WI38 (cell line): ENCODE measurements at regions not wholly inside any gene's neighbourhood (a gene's known extent, or its start where the extent isn't known, plus 50 kb on each side); places are given as distances from the start of the nearest gene placed in this dataset.

Experiments used
- H3K4me3 ChIP-seq: 2 replicates; pipeline ENCODE4 v1.5.1; 2011; ENCODE audit warnings: low read depth, mild to moderate bottlenecking, control low read depth, low read length
- TF ChIP-seq, protein P1 (sequence below): IDR thresholded peaks from 2 replicates; pipeline ENCODE4 v1.5.1; 2012; ENCODE audit warnings: low read depth, mild to moderate bottlenecking, control low read depth, low read length

DNA sequence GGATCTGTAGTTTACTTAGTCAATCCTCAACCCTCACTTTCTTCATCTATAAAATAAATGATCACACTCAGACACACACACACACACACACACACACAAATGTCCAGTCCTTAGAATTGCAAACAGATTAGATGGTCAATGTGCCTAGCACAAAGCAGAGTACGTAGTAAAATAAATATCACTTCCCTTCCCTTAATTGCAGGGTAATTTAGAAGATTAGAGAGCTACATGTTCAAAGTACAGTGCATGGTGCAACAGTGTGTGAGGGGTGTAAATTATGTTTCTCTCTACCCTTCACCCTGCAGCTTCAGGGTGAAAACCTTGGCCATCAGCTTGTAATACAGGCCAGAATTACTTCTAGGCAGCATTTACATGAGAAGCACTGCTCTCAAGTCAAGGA lies 187.0 kb upstream of the GHITM start:
- TF ChIP-seq, protein P1, sequence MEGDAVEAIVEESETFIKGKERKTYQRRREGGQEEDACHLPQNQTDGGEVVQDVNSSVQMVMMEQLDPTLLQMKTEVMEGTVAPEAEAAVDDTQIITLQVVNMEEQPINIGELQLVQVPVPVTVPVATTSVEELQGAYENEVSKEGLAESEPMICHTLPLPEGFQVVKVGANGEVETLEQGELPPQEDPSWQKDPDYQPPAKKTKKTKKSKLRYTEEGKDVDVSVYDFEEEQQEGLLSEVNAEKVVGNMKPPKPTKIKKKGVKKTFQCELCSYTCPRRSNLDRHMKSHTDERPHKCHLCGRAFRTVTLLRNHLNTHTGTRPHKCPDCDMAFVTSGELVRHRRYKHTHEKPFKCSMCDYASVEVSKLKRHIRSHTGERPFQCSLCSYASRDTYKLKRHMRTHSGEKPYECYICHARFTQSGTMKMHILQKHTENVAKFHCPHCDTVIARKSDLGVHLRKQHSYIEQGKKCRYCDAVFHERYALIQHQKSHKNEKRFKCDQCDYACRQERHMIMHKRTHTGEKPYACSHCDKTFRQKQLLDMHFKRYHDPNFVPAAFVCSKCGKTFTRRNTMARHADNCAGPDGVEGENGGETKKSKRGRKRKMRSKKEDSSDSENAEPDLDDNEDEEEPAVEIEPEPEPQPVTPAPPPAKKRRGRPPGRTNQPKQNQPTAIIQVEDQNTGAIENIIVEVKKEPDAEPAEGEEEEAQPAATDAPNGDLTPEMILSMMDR, result no peak
- H3K4me3 ChIP-seq, result no peak overlapping the region

DNA sequence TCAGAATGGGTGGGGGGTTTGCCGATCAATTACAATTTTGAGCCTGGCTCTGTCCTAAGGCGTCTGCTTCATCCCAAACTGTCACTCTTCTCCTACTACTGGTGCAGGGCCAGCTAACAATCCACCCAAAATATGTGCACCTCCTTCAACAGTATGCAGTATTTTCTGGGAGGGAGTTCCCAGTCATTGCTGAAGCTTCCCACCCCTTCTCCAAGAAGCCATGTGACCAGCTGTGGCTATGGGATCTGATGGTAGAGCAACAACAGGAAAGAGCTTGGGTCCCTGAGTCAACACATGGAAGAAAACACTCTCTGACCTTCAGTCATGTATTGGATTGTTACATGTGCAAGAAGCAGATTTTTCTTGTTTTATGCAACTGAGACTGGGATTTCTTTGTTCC lies 185.7 kb upstream of the GHITM start:
- TF ChIP-seq, protein P1, result no peak
- no peak overlapping the region for H3K4me3 ChIP-seq

DNA sequence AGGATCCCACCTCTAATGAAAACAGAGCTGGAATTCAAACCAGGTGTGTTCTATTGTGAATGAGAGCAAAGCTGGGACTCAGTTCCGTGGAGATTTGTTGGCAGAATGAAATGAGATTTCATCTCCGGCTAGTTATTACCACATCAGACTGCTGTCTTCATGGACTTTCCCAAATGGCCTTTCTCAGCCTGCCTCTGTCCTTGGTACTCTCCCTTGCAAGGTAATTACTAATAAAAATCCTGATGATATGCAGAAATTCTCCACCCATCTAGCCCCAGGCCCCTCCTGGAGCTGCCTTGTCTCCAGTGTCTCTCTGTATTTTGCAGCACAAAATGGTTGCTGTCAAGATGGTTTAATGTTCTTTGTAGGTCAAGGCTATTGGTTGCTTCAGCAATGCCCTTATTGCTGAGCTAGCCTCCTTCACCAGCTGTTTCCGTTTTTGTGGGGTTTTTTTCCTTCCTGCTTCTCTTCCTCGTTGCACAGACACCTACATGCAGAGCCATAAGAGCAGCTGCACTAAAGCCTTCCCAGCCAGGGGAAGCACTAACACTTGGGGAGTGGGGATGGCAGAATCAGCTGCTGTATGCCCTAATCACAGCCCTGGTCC lies 185.0 kb upstream of the GHITM start:
- TF ChIP-seq, protein P1, result no peak

DNA sequence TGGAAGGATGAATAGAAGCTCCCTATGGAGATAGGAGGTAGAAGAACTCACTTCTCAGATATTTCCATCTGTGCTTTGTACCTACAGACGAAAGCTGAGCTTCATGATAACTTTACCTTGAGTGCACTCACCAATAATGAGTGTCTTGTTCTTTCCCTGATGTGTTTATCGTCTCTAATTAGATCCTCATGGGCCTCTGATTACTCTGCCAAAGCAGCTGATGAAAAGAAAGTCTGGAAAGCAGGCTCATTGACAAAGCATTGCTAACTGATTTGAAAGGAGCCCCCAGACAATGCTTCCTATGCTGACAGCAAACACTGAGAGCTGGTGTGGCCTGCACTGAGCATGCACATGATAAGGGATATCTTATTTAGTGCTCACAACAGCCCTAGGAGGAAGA lies 183.9 kb upstream of the GHITM start:
- H3K4me3 ChIP-seq, result no peak overlapping the region
- TF ChIP-seq, protein P1, result no peak

More for the DNA sequence above, 185.0 kb upstream of the GHITM start:
- no peak overlapping the region for H3K4me3 ChIP-seq

DNA sequence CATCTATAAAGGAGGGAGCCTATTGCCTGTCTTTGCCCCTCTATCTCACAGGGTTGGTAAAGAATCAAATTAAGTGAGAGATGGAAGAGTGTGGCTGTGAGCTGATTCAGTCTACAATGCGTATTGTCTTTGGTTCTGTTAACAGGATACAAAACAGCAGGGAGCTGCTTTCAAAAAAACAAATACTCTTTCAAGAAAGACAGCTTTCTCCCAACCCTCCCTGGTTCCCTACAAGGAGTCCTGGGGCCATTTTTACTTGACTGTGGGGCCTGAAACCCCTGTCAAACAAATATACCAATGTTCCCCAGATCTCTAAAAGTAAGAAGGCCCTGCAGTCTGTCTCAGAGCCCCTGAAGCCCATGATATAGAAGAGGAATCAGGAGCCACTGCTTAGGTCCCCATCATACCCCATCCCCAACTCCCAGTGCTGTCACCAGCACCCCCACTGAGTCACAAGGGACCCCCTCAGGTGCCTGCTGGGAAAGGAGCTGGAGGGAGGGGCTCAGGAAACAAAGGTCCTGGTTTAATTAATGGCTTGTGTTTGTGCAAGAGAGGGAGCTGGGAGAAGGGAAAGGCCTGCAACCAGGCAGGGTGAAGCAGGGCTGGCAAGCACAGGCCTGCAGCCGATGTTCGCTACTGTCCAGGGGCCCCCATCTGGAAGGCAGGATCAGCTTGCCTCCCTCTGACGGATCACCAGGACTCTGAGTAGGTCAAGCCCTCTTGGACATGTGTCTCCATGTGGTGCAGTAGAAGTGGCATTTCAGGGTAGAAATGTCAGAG lies 182.0 kb upstream of the GHITM start:
- H3K4me3 ChIP-seq, result no peak overlapping the region
- TF ChIP-seq, protein P1, result no peak

DNA sequence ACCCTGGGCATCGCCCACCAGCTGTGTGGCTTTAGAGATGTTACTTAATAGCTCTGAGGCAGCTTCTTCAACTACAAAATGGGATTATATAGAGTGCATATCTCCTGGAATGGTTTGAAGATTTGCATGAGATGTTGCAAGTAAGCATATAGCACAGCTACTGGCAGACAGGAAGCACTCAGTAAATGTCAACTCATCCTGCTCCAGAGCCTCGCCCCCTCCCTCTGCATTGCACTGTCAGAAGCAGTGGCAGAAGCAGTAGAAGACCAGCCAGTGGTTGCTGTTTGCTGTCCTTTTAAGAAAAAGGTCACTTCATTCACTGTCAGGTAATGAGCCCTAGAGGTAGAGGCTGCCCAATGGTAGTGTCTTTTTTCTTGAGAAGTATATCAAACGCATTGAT lies 180.0 kb upstream of the GHITM start:
- TF ChIP-seq, protein P1, result no peak
- no peak overlapping the region for H3K4me3 ChIP-seq

DNA sequence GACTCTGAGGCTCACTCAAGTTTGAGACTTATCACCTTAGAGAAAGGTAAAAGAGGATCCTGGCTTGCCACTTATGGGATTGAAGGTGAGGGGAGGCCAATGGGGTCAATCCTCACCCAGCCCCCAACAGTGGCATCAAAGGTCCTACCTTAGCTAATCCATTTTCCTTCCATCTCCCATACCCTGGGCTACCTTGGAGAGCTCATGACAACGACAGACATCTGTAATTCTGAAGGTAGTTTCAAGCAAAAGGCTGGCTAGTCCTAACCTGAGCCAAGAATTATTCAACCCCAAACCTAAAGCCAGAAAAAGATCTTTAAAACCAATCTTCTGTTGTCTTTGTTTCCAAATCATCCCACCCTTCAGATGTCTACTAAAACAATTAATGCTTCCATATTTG lies 179.2 kb upstream of the GHITM start:
- H3K4me3 ChIP-seq, result no peak overlapping the region
- TF ChIP-seq, protein P1, result no peak
